Panc1 (cell line): ENCODE measurements at regions not wholly inside any gene's neighbourhood (a gene's known extent, or its start where the extent isn't known, plus 50 kb on each side); places are given as distances from the start of the nearest gene placed in this dataset.

Source experiments
- ATAC-seq: fragments of 200-7000 bp; cut with Tn5 transposase; 2 replicates; pipeline ENCODE4 v1.9.1; 2020; ENCODE audit warnings: mild to moderate bottlenecking, moderate library complexity
- BruUV-seq: library from RNA; stranded (reverse); fragments of 400-500 nt; replicated peaks from 2 replicates; lab custom pipeline; 2021; lab: Mats Ljungman, UMichigan
- CTCF ChIA-PET: fragments of 300-600 bp; sonication (Branson Sonifier 250); formaldehyde crosslinking; loops from one replicate; lab custom pipeline; 2022; ENCODE audit warnings: antibody characterized with exemption; lab: Charles Lee
- POLR2A ChIA-PET: fragments of 300-600 bp; sonication (Branson Sonifier 250); formaldehyde crosslinking; loops from one replicate; lab custom pipeline; 2022; ENCODE audit warnings: antibody characterized with exemption; lab: Charles Lee
- DNase-seq: peaks from one replicate; pipeline ENCODE4 v3.0.0-alpha.2; 2010; ENCODE audit warnings: low read depth, low spot score
- H3K27ac ChIP-seq: 2 replicates; pipeline ENCODE4 v1.5.1; 2011; ENCODE audit warnings: mild to moderate bottlenecking, low read length, inconsistent platforms
- H3K27me3 ChIP-seq: fragments of 200-500 bp; sonication (Bioruptor generic); 2 replicates; pipeline ENCODE4 v1.6.0; 2014; ENCODE audit warnings: low read length, inconsistent platforms; ENCODE audit not compliant: control insufficient read depth, insufficient read depth
- H3K36me3 ChIP-seq: fragments of 200-500 bp; sonication (Bioruptor generic); 2 replicates; pipeline ENCODE4 v1.5.1; 2014; ENCODE audit warnings: inconsistent platforms, mild to moderate bottlenecking, low read length, moderate library complexity; ENCODE audit not compliant: control insufficient read depth, insufficient read depth
- H3K4me1 ChIP-seq: 2 replicates; pipeline ENCODE4 v1.5.1; 2011; ENCODE audit warnings: inconsistent platforms, mild to moderate bottlenecking, low read length, moderate library complexity; ENCODE audit not compliant: control insufficient read depth, insufficient read depth
- H3K4me3 ChIP-seq, 2 experiments: 2 replicates each; pipeline ENCODE4 v1.5.1; 2011 to 2012; ENCODE audit warnings: low read depth in 2 of 2, low read length in 2 of 2, mild to moderate bottlenecking in 2 of 2, inconsistent platforms in 1 of 2, moderate library complexity in 1 of 2
- H3K9me3 ChIP-seq: fragments of 200-500 bp; sonication (Bioruptor generic); 2 replicates; pipeline ENCODE4 v1.5.1; 2014; ENCODE audit warnings: low read depth, mild to moderate bottlenecking, inconsistent platforms, low read length, moderate library complexity; ENCODE audit not compliant: control insufficient read depth, insufficient read depth
- CTCF ChIP-seq: fragments of 450-650 bp; IDR thresholded peaks from 2 replicates; pipeline ENCODE4 v1.5.1; 2017; ENCODE audit warnings: mild to moderate bottlenecking
- POLR2AphosphoS5 ChIP-seq: IDR thresholded peaks from 2 replicates; pipeline ENCODE4 v1.6.1; 2012; ENCODE audit warnings: mild to moderate bottlenecking, low read depth, low read length, moderate library complexity
- REST ChIP-seq, 2 experiments: IDR thresholded peaks; 2 replicates each; pipeline ENCODE4 v1.6.1; 2011 to 2012; ENCODE audit warnings: low read depth in 2 of 2, control low read depth in 1 of 2, low read length in 1 of 2, mild to moderate bottlenecking in 1 of 2, moderate library complexity in 1 of 2; ENCODE audit not compliant: insufficient read depth in 1 of 2
- SIN3A ChIP-seq: IDR thresholded peaks from 2 replicates; pipeline ENCODE4 v1.6.1; 2012; ENCODE audit warnings: low read depth, mild to moderate bottlenecking, low read length, moderate library complexity, borderline replicate concordance; ENCODE audit not compliant: insufficient read depth
- TCF7L2 ChIP-seq: IDR thresholded peaks from 2 replicates; pipeline ENCODE4 v1.6.1; 2011; ENCODE audit warnings: mild to moderate bottlenecking, low read depth, low read length, inconsistent platforms
- in situ Hi-C: cut with HindIII; loops from 2 replicates; pipeline ENCODE4 v1.10.0; 2016; ENCODE audit warnings: low sequenced_read_pairs, low pct_unique_long_range_greater_than_20kb
- intact Hi-C: fragments of 100-400 bp; cut with micrococcal nuclease; formaldehyde crosslinking; loops from one replicate; pipeline ENCODE4 v1.10.0; 2022; ENCODE audit not compliant: unreplicated experiment

- ATAC-seq = no peak
- in situ Hi-C loops (no loop called here), intact Hi-C loops (no loop called here)
- TF ChIP-seq TCF7L2 (no peak), POLR2AphosphoS5 (no peak), SIN3A (no peak), REST (IDR thresholded peaks at IDR 0.05; ENCODE audit: insufficient read depth in 1 of 2, low read depth in 2 of 2, low read length in 1 of 2) (no peak), CTCF (no peak)
- CTCF ChIA-PET = no interaction called here
- no peak for DNase-seq
- H3K27ac ChIP-seq = no peak overlapping the region
- POLR2A ChIA-PET = no interaction called here
- H3K4me1 ChIP-seq = no peaks in the 10 kb centered on the region
- no TSS peak for BruUV-seq
- no peak overlapping the region for H3K4me3 ChIP-seq
- no peaks in the 10 kb centered on the region for H3K9me3 ChIP-seq
- H3K27me3 ChIP-seq = no peaks in the 10 kb centered on the region
- H3K36me3 ChIP-seq = no peaks in the 10 kb centered on the region
These were observed 101.6 kb upstream of the PLPPR5 start for GRCh38 chr1:99106274-99106673.

- Histone ChIP-seq H3K27ac (no peak overlapping the region), H3K27me3 (no peaks in the 10 kb centered on the region), H3K4me3 (no peak overlapping the region), H3K36me3 (no peaks in the 10 kb centered on the region), H3K9me3 (no peaks in the 10 kb centered on the region), H3K4me1 (no peaks in the 10 kb centered on the region)
- in situ Hi-C loops (no loop called here), intact Hi-C loops (no loop called here)
- ATAC-seq (no peak), DNase-seq (no peak)
- no TSS peak for BruUV-seq
- ChIA-PET CTCF (no interaction called here), POLR2A (no interaction called here)
- TF ChIP-seq SIN3A (no peak), TCF7L2 (no peak), CTCF (no peak), REST (IDR thresholded peaks at IDR 0.05; ENCODE audit: insufficient read depth in 1 of 2, low read depth in 2 of 2, low read length in 1 of 2) (no peak), POLR2AphosphoS5 (no peak)
These were observed 103.0 kb upstream of the PLPPR5 start for GRCh38 chr1:99107680-99108079.
